ENCODE measurements at regions not wholly inside any gene's neighbourhood (a gene's known extent, or its start where the extent isn't known, plus 50 kb on each side); places are given as distances from the start of the nearest gene placed in this dataset.

DNA sequence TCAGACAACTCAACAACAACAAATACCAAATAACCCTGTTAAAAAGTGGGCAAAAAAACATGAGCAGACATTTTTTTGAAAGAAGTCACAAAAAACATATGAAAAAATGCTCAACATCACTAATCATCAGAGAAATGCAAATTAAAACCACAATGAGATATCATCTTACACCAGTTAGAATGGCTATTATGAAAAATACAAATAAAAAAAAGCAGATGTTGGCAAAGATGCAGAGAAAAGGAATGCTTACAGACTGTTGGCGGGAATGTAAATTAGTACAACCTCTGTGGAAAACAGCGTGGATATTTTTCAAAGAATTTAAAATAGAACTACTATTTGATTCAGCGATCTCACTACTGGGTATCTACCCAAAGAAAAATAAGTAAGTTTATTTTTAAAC, 114.0 kb downstream of the SLC38A4 start:
- no peaks in the 10 kb centered on the region for H3K4me1 Mint-ChIP-seq
- no peak for DNase-seq (ENCODE audit: low spot score in 2 of 2, unreplicated experiment in 2 of 2)
- no peaks in the 10 kb centered on the region for H3K27me3 Mint-ChIP-seq (ENCODE audit: low read depth)
- H3K9me3 Mint-ChIP-seq = peaks cover 27% of the 10 kb centered on the region
- no peaks in the 10 kb centered on the region for H3K36me3 Mint-ChIP-seq
- H3K27ac Mint-ChIP-seq = no peak overlapping the region
- H3K4me3 Mint-ChIP-seq = no peak overlapping the region
- TF ChIP-seq CTCF (IDR thresholded peaks at IDR 0.05; ENCODE audit: unreplicated experiment) = no peak

DNA sequence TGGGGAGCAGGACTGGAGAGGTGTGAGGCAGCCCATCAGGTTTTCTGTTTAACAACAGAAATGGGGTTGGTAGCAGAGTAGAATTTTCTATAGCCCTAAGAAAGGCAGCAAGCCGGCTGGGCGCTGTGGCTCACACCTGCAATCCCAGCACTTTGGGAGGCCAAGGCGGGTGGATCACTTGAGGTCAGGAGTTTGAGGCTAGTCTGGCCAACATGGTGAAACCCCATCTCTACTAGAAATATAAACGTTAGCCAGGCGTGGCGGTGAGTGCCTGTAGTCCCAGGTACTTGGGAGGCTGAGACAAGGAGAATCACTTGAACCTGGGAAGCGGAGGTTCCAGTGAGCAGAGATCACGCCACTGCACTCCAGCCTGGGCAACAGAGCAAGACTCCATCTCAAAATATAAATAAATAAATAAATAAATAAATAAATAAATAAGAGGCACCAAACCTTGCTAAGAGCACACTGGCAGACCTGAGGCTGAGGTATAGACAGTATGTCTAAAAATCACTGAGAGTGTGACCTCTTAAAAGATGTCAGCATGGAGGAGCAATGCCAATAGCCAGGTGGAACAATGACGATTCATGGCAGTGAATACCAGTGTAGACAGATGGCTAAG, 115.6 kb downstream of the SLC38A4 start:
- Mint-ChIP-seq H3K27me3 (ENCODE audit: low read depth) (no peaks in the 10 kb centered on the region), H3K4me1 (no peaks in the 10 kb centered on the region), H3K36me3 (no peaks in the 10 kb centered on the region), H3K9me3 (peaks cover 19% of the 10 kb centered on the region), H3K27ac (no peak overlapping the region), H3K4me3 (no peak overlapping the region)
- no peak for TF ChIP-seq CTCF (IDR thresholded peaks at IDR 0.05; ENCODE audit: unreplicated experiment)
- no peak for DNase-seq (ENCODE audit: low spot score in 2 of 2, unreplicated experiment in 2 of 2)

GRCh38 chr12:46702581-46703344, 123.0 kb downstream of the SLC38A4 start:
- Mint-ChIP-seq H3K4me3 (no peak overlapping the region), H3K4me1 (peaks cover 25% of the 10 kb centered on the region), H3K36me3 (no peaks in the 10 kb centered on the region), H3K9me3 (peaks cover 11% of the 10 kb centered on the region), H3K27ac (no peak overlapping the region), H3K27me3 (ENCODE audit: low read depth) (no peaks in the 10 kb centered on the region)
- TF ChIP-seq CTCF (IDR thresholded peaks at IDR 0.05; ENCODE audit: unreplicated experiment) = no peak
- no peak for DNase-seq (ENCODE audit: low spot score in 2 of 2, unreplicated experiment in 2 of 2)

DNA sequence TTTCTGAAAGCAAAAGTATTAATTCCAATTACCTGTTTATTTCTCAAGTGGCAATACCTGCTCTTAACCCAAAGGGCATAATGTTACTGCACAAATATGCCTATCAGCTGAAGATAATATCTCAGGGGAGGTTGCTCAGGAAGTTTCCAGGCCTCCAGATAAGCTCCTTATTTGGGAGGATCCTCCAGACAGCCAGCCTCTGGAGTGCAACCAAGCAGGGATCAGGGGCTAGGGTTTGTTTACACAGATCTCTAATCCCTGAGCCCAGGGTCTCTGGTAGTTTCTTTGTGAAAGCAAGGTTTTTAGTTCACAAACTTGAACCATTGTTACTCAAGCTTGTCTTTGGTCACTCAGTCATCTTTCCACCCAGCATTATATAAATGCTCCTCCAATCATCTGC, 124.4 kb downstream of the SLC38A4 start:
- H3K36me3 Mint-ChIP-seq = no peaks in the 10 kb centered on the region
- no peak for TF ChIP-seq CTCF (IDR thresholded peaks at IDR 0.05; ENCODE audit: unreplicated experiment)

DNA sequence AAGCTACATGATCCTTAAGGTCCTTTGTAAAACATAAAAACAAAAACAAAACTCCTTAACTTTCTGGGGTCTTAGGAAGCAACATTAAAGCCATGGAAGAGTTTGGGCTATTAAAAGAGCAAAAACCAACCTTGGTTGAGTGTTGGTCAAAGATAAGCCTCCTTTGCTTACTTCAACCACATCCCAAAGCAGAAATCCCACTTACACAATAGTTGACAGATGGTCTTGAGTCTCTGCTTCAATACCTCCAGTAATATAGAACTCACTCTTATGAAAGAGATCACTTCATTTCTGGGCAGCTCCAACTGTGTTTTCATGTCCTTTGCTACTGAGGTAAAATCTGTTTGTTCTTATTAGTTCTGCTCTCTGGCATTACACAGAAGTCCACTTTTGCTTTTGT, 125.8 kb downstream of the SLC38A4 start:
- Mint-ChIP-seq H3K36me3 (no peaks in the 10 kb centered on the region), H3K9me3 (peaks cover 17% of the 10 kb centered on the region), H3K27ac (no peak overlapping the region), H3K4me1 (peaks cover 25% of the 10 kb centered on the region), H3K27me3 (ENCODE audit: low read depth) (no peaks in the 10 kb centered on the region), H3K4me3 (no peak overlapping the region)
- no peak for TF ChIP-seq CTCF (IDR thresholded peaks at IDR 0.05; ENCODE audit: unreplicated experiment)
- DNase-seq (ENCODE audit: low spot score in 2 of 2, unreplicated experiment in 2 of 2) = no peak

More for the DNA sequence above, 124.4 kb downstream of the SLC38A4 start:
- Mint-ChIP-seq H3K4me1 (peaks cover 25% of the 10 kb centered on the region), H3K27me3 (ENCODE audit: low read depth) (no peaks in the 10 kb centered on the region), H3K9me3 (peaks cover 17% of the 10 kb centered on the region), H3K4me3 (no peak overlapping the region), H3K27ac (no peak overlapping the region)
- DNase-seq (ENCODE audit: low spot score in 2 of 2, unreplicated experiment in 2 of 2) = no peak
